ENCODE measurements at regions not wholly inside any gene's neighbourhood (a gene's known extent, or its start where the extent isn't known, plus 50 kb on each side); places are given as distances from the start of the nearest gene placed in this dataset.

DNA sequence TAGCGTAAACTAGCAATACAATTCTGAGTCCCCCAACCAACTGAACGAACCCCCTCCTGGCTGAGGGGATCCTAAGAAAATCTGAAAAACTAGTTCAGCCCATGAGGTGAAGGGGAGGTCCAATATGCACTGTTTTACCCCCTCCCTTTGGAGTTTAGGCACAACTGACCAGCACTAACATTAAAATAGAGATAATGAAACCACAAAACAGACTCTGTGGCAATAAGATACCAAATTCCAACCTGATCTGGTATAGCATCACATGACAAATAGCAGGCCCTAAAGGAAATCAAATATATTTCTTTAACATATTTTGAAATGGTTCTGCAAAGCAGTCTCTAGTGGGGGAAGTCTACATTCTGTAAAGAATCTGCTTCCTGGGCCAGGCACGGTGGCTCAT is 522.5 kb downstream of the TYW1 start:
- H3K4me3 ChIP-seq = no peak overlapping the region
- peaks cover 0 to 3% (median 0%) of the 10 kb centered on the region in 4 donors for H3K9me3 ChIP-seq
- no peaks in the 10 kb centered on the region for H3K27me3 ChIP-seq
- H3K36me3 ChIP-seq = no peaks in the 10 kb centered on the region
- no peaks in the 10 kb centered on the region for H3K4me1 ChIP-seq
- DNase-seq = no peak
- TF ChIP-seq, protein P1, sequence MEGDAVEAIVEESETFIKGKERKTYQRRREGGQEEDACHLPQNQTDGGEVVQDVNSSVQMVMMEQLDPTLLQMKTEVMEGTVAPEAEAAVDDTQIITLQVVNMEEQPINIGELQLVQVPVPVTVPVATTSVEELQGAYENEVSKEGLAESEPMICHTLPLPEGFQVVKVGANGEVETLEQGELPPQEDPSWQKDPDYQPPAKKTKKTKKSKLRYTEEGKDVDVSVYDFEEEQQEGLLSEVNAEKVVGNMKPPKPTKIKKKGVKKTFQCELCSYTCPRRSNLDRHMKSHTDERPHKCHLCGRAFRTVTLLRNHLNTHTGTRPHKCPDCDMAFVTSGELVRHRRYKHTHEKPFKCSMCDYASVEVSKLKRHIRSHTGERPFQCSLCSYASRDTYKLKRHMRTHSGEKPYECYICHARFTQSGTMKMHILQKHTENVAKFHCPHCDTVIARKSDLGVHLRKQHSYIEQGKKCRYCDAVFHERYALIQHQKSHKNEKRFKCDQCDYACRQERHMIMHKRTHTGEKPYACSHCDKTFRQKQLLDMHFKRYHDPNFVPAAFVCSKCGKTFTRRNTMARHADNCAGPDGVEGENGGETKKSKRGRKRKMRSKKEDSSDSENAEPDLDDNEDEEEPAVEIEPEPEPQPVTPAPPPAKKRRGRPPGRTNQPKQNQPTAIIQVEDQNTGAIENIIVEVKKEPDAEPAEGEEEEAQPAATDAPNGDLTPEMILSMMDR (IDR thresholded peaks at IDR 0.05) = no peak
- TF ChIP-seq POLR2A (IDR thresholded peaks at IDR 0.05) (no peak), EP300 (IDR thresholded peaks at IDR 0.05) (no peak), POLR2AphosphoS5 (IDR thresholded peaks at IDR 0.05) (no peak)
- intact Hi-C loops (cut with DNase I; ENCODE audit: low total_unique reads) = no loop called here
- no peak overlapping the region for H3K27ac ChIP-seq
- WGBS, 5 donors = 71 to 81% (median 74%) methylated on average over 3 of the region's 3 CpGs

DNA sequence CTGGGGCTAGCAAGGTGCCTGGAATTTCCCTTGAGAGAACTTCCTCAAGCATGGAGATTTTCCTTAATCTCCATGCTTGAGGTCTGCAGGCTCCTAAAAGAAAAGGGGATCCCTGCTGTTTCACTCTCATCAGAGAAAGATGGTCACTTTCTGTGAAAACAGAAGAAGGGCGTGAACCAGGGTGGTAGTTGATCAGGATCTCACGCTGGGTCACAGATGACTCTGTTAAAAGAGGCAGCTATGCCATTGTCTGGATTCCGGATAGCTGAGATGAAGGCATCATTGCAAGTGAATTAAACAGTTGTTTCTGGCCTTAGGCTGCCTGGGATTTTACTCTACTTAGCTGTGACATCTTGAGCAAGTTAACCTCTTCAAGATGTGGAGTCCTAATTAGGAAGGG is 525.9 kb downstream of the TYW1 start:
- no peaks in the 10 kb centered on the region for H3K9me3 ChIP-seq
- DNase-seq = no peak
- WGBS, 5 donors = 74 to 83% (median 79%) methylated on average over 3 of the region's 3 CpGs
- no peak for TF ChIP-seq POLR2AphosphoS5 (IDR thresholded peaks at IDR 0.05)
- no peak overlapping the region for H3K27ac ChIP-seq
- no peaks in the 10 kb centered on the region for H3K27me3 ChIP-seq
- H3K4me1 ChIP-seq = no peaks in the 10 kb centered on the region
- intact Hi-C loops (cut with DNase I; ENCODE audit: low total_unique reads) = no loop called here
- H3K4me3 ChIP-seq = no peak overlapping the region
- no peaks in the 10 kb centered on the region for H3K36me3 ChIP-seq

DNA sequence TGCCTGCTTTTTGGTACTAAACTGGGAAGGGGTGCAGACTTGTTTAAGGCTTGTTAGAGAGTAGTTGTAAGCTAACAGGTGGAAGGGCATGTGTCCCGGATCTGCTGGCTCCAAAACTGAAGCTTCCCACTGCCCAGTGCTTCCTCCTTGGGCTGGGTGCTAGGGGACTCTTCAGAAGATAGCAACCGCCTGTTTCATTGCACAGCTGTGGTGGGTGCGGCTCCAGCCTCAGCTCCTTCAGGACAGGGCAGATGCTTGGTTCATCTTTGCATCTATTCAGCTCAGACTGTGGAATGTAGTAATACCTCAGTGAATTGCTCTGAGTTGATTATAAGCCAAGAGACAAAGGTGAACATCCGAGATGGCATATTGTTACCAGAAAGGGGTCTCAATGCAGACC is 527.1 kb downstream of the TYW1 start:
- Histone ChIP-seq H3K27ac (no peak overlapping the region), H3K9me3 (no peaks in the 10 kb centered on the region), H3K27me3 (no peaks in the 10 kb centered on the region), H3K4me3 (no peak overlapping the region), H3K4me1 (no peaks in the 10 kb centered on the region), H3K36me3 (no peaks in the 10 kb centered on the region)
- DNase-seq = no peak
- TF ChIP-seq EP300 (IDR thresholded peaks at IDR 0.05) (no peak), POLR2AphosphoS5 (IDR thresholded peaks at IDR 0.05) (no peak), POLR2A (IDR thresholded peaks at IDR 0.05) (no peak)
- TF ChIP-seq, protein P1 (IDR thresholded peaks at IDR 0.05) = no peak
- intact Hi-C loops (cut with DNase I; ENCODE audit: low total_unique reads) = no loop called here
- WGBS, 5 donors = 71 to 86% (median 77%) methylated on average over 4 of the region's 4 CpGs

DNA sequence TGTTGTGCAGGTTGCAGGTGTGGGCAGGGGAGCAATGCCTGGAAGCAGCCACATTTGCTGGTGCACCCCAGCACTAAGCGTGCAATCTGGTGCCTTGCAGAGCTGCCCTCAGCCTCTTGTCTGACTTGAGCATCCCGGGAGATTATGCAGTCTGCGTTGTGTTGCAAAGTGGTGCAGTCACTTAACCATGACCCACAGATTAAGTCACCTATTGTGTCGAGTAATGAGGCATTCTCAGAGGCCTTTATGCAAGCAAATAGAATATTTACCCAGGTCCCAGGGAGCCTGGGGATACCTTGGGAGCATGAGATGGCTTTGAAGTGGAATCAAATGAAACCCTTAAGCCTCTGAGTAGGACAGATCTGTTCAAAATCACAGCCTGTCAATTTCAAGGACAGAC is 529.0 kb downstream of the TYW1 start:
- Histone ChIP-seq H3K27me3 (no peaks in the 10 kb centered on the region), H3K27ac (no peak overlapping the region), H3K4me1 (no peaks in the 10 kb centered on the region), H3K36me3 (no peaks in the 10 kb centered on the region), H3K4me3 (no peak overlapping the region), H3K9me3 (no peaks in the 10 kb centered on the region)
- TF ChIP-seq POLR2AphosphoS5 (IDR thresholded peaks at IDR 0.05) (no peak), EP300 (IDR thresholded peaks at IDR 0.05) (no peak), POLR2A (IDR thresholded peaks at IDR 0.05) (no peak)
- TF ChIP-seq, protein P1 (IDR thresholded peaks at IDR 0.05) = no peak
- intact Hi-C loops (cut with DNase I; ENCODE audit: low total_unique reads) = no loop called here
- DNase-seq = no peak
- 32 to 66% (median 44%) methylated on average over 4 of the region's 4 CpGs for WGBS, 5 donors

DNA sequence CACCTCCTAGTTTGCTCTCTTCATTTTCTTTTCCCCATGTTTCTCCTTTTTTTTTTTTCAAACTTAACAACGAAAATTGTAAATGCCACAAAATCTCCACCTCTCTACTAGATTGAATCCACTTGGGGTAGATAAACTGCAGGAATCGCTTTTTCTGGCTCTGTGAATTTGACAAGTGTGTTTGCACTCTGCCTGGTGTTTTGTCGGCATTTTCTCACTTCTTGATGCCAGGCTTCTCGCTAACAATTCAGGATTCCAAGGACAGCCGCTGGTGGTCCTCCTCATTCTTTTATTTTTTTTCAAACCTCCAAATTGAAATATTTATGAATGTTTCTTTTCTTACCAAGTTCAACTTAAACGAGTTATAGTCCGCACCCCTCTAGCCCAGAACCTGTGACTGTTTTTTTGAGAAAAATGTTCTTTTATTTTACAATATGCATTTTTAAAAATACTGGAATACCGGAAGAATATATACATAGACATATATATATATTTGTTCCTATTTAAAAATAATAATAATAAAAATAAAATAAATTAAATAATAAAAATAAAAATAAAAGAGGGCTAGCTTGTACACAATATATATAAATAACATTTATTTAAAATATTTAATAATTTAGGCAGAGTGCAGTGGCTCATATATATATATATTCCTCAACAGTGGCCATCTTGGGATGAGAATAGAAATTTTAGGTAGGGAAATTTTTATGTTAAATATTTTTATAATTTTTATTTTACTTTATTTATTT is 538.8 kb downstream of the TYW1 start:
- TF ChIP-seq POLR2A (IDR thresholded peaks at IDR 0.05) = no peak
- no peak for TF ChIP-seq POLR2AphosphoS5 (IDR thresholded peaks at IDR 0.05)
- no peak for TF ChIP-seq EP300 (IDR thresholded peaks at IDR 0.05)
- TF ChIP-seq, protein P1 (IDR thresholded peaks at IDR 0.05) = no peak
- DNase-seq = no peak
- no peak overlapping the region for H3K27ac ChIP-seq
- no peak overlapping the region for H3K4me3 ChIP-seq
- H3K27me3 ChIP-seq = no peaks in the 10 kb centered on the region
- peaks cover 0 to 12% (median 2%) of the 10 kb centered on the region in 4 donors for H3K9me3 ChIP-seq
- WGBS, 5 donors = 70 to 79% (median 76%) methylated on average over 8 of the region's 8 CpGs
- intact Hi-C loops (cut with DNase I; ENCODE audit: low total_unique reads) = no loop called here
- H3K36me3 ChIP-seq = no peaks in the 10 kb centered on the region
- H3K4me1 ChIP-seq = no peaks in the 10 kb centered on the region
